ENCODE measurements at regions not wholly inside any gene's neighbourhood (a gene's known extent, or its start where the extent isn't known, plus 50 kb on each side); places are given as distances from the start of the nearest gene placed in this dataset.

DNA sequence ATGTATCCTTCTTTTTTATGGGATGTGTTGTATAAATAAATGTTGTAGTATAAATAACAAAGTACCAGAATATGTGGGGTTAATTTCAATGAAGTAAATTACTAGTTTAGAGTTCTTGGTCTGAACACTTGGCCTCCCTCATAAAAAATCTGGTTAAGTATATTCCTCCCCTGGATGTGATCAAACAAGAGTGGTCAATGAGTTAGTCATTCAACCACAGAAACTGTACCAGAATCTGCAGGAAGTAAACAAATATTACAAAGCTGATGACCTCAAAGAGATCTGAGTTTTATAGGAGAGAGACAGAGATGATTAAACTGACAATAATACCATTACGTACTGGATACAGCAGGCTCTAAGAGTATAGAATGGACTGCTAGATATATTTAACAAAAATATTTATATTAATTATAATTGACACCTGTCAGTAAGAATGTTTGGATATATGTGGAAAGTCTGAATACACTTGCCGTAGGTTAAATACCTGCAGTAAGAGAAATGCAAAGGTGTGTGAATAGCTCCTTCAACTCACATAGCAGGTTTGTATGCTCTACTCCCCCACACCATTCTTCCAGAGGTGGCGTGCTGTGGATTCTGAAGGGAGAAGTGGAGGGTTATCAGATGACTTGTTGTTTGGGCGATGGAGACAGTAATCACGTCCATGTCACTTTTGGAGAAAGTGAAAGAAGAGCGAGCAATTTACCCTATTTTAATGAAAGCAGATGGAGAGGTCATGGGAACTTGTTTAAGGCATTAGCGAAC lies 108.3 kb upstream of the LRATD1 start:
- ChIA-PET POLR2A (no interaction called here), CTCF (ENCODE audit: low intra/inter-chr PET ratio, low total read pairs) (no interaction called here)
- BruUV-seq (replicated peaks), result no TSS peak
- H3K9me3 ChIP-seq (ENCODE audit: low read length), result peaks cover 27% of the 10 kb centered on the region; the same call in 1 of the 2 replicates
- H3K27me3 ChIP-seq (ENCODE audit: control insufficient read depth in 1 of 2, insufficient read depth in 2 of 2, low read length in 2 of 2), result no peaks in the 10 kb centered on the region
- H3K79me2 ChIP-seq (ENCODE audit: insufficient read depth, low read length), result no peaks in the 10 kb centered on the region
- no peak for TF ChIP-seq ZNF136 (CRISPR knock-in tag; IDR thresholded peaks at IDR 0.05; ENCODE audit: low read depth)
- TF ChIP-seq ZNF616 (CRISPR knock-in tag; IDR thresholded peaks at IDR 0.05; ENCODE audit: low read depth), result no peak
- no peak for TF ChIP-seq ZNF224 (CRISPR knock-in tag; IDR thresholded peaks at IDR 0.05)
- no peak for TF ChIP-seq TOE1 (CRISPR knock-in tag; IDR thresholded peaks at IDR 0.05)
- TF ChIP-seq, protein P1, sequence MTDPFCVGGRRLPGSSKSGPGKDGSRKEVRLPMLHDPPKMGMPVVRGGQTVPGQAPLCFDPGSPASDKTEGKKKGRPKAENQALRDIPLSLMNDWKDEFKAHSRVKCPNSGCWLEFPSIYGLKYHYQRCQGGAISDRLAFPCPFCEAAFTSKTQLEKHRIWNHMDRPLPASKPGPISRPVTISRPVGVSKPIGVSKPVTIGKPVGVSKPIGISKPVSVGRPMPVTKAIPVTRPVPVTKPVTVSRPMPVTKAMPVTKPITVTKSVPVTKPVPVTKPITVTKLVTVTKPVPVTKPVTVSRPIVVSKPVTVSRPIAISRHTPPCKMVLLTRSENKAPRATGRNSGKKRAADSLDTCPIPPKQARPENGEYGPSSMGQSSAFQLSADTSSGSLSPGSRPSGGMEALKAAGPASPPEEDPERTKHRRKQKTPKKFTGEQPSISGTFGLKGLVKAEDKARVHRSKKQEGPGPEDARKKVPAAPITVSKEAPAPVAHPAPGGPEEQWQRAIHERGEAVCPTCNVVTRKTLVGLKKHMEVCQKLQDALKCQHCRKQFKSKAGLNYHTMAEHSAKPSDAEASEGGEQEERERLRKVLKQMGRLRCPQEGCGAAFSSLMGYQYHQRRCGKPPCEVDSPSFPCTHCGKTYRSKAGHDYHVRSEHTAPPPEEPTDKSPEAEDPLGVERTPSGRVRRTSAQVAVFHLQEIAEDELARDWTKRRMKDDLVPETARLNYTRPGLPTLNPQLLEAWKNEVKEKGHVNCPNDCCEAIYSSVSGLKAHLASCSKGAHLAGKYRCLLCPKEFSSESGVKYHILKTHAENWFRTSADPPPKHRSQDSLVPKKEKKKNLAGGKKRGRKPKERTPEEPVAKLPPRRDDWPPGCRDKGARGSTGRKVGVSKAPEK (CRISPR knock-in tag; IDR thresholded peaks at IDR 0.05; ENCODE audit: borderline replicate concordance), result no peak
- no peak for TF ChIP-seq ZNF367 (CRISPR knock-in tag; IDR thresholded peaks at IDR 0.05; ENCODE audit: borderline replicate concordance)
- TF ChIP-seq ZNF24 (IDR thresholded peaks at IDR 0.05), result no peak
- TF ChIP-seq NONO (IDR thresholded peaks at IDR 0.05), result no peak
- no peak for TF ChIP-seq NONO (CRISPR knock-in tag; conservative IDR thresholded peaks at IDR 0.05)
- no peak for TF ChIP-seq PAX8 (CRISPR knock-in tag; IDR thresholded peaks at IDR 0.05; ENCODE audit: borderline replicate concordance)
- no peak for TF ChIP-seq REXO4 (CRISPR knock-in tag; IDR thresholded peaks at IDR 0.05; ENCODE audit: borderline replicate concordance)
- no peak for TF ChIP-seq GPN1 (CRISPR knock-in tag; IDR thresholded peaks at IDR 0.05; ENCODE audit: borderline replicate concordance)
- TF ChIP-seq, protein P2, sequence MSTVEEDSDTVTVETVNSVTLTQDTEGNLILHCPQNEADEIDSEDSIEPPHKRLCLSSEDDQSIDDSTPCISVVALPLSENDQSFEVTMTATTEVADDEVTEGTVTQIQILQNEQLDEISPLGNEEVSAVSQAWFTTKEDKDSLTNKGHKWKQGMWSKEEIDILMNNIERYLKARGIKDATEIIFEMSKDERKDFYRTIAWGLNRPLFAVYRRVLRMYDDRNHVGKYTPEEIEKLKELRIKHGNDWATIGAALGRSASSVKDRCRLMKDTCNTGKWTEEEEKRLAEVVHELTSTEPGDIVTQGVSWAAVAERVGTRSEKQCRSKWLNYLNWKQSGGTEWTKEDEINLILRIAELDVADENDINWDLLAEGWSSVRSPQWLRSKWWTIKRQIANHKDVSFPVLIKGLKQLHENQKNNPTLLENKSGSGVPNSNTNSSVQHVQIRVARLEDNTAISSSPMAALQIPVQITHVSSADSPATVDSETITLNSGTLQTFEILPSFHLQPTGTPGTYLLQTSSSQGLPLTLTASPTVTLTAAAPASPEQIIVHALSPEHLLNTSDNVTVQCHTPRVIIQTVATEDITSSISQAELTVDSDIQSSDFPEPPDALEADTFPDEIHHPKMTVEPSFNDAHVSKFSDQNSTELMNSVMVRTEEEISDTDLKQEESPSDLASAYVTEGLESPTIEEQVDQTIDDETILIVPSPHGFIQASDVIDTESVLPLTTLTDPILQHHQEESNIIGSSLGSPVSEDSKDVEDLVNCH (CRISPR knock-in tag; IDR thresholded peaks at IDR 0.05), result no peak
- H3K4me2 ChIP-seq (ENCODE audit: low read depth, low read length), result no peak overlapping the region
- no peak overlapping the region for H3K9ac ChIP-seq (ENCODE audit: insufficient read depth, low read depth, low read length)
- H3K27ac ChIP-seq (ENCODE audit: extremely low read length, insufficient read depth, low read length), result no peak overlapping the region
- DNase-seq (ENCODE audit: low spot score) (no peak), ATAC-seq (no peak), FAIRE-seq (no peak)
- no peak overlapping the region for H3K4me3 ChIP-seq (replicated peaks in 1 of 3; ENCODE audit: insufficient read depth in 1 of 3, low read depth in 2 of 3, low read length in 3 of 3)
- no peak overlapping the region for H2AFZ ChIP-seq (ENCODE audit: low read length)
- no peaks in the 10 kb centered on the region for H3K36me3 ChIP-seq (replicated peaks in 1 of 2; ENCODE audit: control insufficient read depth in 1 of 2, insufficient read depth in 2 of 2, low read length in 2 of 2)
- in situ Hi-C loops (cut with HindIII; ENCODE audit: extremely low pct_ligation_motif_present, low pct_unique_long_range_greater_than_20kb), result no loop called here
- H3K4me1 ChIP-seq (ENCODE audit: insufficient read depth, low read length), result no peaks in the 10 kb centered on the region
- intact Hi-C loops (cut with micrococcal nuclease; ENCODE audit: unreplicated experiment), result no loop called here
- H4K20me1 ChIP-seq (ENCODE audit: insufficient read depth, low read length), result no peaks in the 10 kb centered on the region
- 16% methylated on average over 7 of the region's 7 CpGs for WGBS (ENCODE audit: low lambda C conversion rate)

All from HepG2 (cell line).